GM12873 (cell line): ENCODE measurements at regions not wholly inside any gene's neighbourhood (a gene's known extent, or its start where the extent isn't known, plus 50 kb on each side); places are given as distances from the start of the nearest gene placed in this dataset.

ENCODE experiments used
- CTCF ChIP-seq: IDR thresholded peaks from 2 replicates; pipeline ENCODE4 v1.5.1; 2012; ENCODE audit warnings: low read depth, mild to moderate bottlenecking, moderate library complexity, low read length, control low read depth; ENCODE audit not compliant: insufficient read depth; ENCODE audit errors: missing control alignments

- no peak for TF ChIP-seq CTCF
Observed at GRCh38 chr12:93085383-93086287, 156.5 kb upstream of the EEA1 start.

GRCh38 chr12:93086288-93086727 is 157.2 kb upstream of the EEA1 start:
- no peak for TF ChIP-seq CTCF

GRCh38 chr12:93087840-93088610 is 158.9 kb upstream of the EEA1 start:
- no peak for TF ChIP-seq CTCF

GRCh38 chr12:93089805-93090569 is 160.9 kb upstream of the EEA1 start:
- no peak for TF ChIP-seq CTCF

- TF ChIP-seq CTCF, result no peak
Observed at GRCh38 chr12:93090731-93091172, 161.7 kb upstream of the EEA1 start.

GRCh38 chr12:93091886-93092648 is 163.0 kb upstream of the EEA1 start:
- TF ChIP-seq CTCF, result no peak
